Fibroblast of skin of scalp (primary cell): ENCODE measurements at regions not wholly inside any gene's neighbourhood (a gene's known extent, or its start where the extent isn't known, plus 50 kb on each side); places are given as distances from the start of the nearest gene placed in this dataset.

Experiments
- DNase-seq: peaks from one replicate; pipeline ENCODE4 v3.0.0-alpha.2; 2013

DNA sequence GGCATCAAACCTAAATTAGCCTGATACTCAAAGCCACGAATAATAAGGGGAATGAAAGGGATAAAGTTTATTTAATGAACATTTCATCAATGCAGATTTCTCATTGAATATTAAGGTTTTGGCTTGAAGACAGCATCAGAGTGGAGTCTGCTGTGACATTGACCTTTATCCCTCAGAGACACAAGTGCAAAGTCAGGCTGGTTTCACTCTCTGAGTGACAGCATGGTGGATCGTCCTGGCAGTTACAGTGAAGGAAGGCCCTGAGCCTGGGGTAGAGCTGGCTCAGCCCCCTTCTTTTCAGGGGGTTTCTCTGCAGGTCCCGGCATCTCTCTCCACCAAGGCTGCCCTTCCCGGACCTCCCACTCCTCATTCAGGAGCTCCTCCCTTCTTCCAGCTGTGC, 503.1 kb downstream of the PREX1 start:
- no peak for DNase-seq

DNA sequence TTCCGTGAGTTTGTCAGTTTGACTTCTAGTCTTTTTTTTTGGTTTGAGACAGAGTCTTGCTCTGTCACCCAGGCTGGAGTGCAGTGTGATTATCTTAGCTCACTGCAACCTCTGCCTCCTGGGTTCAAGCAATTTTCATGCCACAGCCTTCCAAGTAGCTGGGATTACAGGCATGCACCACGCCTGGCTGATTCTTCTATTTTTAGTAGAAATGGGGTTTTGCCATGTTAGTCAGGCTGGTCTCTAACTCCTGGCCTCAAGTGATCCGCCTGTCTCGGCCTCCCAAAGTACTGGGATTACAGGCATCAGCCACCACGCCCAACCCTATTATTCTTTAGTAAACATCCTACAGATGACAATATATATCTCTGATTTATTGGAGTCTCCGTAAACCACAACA, 506.5 kb downstream of the PREX1 start:
- no peak for DNase-seq

DNA sequence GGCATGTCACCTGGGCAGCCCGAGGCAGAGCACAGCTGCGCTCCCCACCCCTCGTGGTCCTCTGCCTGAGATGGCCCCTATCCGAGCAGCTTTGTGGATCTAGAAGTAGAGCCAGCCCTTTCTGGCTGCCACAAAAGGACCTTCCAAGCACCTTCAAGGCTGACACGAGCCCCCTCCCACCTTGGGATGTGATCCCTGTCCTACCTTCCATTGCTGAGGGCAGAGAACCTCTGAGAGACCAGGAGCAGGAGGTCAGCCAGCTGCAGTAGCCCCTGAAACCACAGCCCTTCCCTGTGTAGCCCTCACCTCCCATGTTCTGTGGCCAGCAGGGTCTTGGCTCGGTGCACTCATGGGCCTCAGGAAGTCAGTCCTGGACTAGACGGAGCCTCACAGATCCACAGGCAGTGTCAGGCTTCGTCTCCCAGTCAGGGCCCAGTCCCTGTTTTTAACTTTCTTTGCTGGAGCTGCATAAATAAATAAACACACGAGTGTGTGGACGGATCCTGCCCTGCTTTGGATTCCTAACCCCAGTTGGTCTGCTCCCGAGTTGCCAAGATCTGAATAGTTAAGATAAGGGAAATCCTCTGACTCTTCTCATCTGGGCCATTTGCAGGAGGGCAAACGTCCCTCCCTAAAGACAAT, 507.7 kb downstream of the PREX1 start:
- DNase-seq: no peak

DNA sequence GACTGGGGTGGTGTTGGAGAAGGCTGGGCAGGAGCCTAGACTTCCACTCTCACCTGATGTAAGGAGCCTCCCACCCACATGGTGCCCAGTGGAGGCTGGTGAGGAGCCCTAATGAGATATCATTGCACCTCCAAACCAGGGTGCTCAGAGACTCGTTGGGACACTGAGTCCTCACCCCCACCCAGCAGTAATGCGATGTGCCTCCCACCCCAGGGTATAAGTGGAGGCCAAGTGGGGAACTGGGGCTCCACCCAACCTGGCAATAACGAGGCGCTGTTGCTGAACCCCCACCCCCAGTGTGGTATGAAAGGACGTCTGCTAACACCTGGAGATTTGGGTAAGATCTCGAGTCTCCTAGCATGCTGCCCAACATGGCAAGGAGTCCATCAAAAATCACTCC, 510.2 kb downstream of the PREX1 start:
- no peak for DNase-seq

DNA sequence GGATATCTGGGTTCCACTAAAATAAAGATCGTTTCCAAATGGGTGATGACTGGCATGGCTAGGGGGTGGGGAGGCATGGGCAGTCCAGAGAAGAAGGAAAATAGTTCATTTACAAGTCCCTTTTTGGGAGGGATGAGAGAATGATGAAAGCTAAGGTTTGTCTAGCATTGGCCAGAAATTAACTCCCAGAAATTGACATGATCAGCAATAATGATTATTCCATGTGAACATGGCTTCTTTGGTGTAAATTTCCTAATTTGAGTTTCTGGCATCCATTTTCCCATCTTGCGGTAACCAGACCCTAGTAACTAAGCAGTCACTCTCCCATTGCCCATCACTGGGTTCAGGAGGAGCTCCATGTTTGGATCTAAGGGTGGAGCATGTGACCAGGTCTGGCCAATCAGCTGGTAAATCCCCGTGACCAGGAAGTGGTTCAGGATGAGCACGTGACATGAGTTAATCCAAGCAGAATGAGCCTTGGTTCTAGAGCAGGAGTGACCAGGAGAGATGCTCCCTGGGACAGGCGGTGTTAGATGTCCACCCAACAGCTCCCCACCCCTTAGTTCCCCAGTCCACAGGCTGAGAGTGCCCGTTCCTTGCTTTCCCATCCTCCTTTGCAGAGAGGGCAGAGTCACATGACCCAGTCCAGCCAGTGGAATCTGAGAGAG, 512.7 kb downstream of the PREX1 start:
- DNase-seq: no peak

DNA sequence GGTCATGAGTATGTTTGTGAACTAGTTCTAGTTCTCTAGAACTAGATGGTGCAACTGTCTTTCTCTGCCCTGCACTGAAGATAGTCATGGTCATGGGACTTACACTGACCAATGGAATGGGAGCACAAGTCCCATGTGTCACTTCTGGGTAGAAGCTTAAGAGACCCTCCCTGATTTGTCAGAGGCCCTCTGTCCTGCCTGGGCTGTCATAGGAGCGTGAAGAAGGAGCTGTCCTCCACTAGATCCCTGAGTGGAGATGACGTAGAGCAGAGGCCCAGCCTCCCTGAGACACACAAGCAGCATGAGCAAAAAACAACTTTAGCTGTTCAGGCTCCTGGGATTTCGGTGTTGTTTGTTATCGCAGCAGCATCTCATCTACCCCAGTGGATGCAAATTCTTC, 514.5 kb downstream of the PREX1 start:
- no peak for DNase-seq

DNA sequence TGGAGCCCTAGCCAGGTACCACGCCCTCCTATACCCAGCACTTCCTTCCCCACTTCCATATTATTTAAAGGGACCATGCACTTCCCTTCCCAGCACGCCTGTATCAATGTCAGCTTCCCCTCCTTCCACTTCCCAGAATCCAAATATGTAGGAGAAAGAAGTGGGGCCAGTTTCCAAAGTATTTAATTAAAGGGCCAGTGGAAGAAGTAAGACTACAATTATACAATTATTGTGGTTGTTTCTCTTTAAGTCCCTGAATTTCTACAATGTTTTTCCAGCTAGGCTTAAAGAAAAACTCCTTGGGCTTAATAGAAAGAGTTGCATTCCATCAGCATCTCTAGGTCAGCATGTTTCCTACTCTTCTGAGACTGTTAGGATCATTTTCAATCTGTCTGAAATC, 515.8 kb downstream of the PREX1 start:
- DNase-seq: no peak

DNA sequence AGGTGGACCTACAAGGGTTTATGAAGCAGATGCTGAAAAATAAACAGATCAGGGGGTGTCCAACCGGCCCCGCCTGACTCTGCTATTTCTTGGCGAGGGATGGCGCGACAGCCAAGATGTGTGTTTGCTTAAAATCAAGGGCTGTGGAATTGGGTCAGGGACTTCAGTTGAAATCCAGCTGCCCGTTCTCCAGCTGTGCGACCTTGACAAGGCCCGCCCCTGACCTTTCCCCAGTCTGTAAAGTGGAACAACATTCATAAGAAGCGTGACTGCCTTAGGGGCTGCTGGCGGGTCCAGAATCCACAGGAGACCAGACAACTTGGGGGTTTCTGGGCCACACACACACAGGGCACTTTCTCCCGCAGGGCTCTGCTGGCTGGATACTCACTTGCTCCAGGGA, 517.5 kb downstream of the PREX1 start:
- DNase-seq: no peak

DNA sequence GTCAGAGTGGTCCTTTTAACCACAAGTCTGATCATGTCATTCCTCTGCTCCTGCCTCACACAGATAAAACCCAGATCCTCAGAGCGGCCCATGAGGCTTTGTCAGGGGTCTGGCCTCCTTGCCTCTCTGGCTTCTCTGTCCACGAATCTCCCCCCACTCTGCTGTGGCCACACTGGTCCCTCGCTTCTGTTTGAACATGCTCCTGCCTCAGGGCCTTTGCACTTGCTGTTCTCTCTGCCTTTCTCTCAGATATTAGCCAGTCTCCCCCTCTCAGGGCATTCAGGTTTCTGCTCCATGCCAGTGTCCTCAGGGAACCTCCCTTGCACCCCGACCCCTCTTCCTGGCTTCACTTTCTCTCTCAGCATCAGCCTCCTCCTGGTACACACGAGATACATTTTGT, 518.5 kb downstream of the PREX1 start:
- DNase-seq: no peak

DNA sequence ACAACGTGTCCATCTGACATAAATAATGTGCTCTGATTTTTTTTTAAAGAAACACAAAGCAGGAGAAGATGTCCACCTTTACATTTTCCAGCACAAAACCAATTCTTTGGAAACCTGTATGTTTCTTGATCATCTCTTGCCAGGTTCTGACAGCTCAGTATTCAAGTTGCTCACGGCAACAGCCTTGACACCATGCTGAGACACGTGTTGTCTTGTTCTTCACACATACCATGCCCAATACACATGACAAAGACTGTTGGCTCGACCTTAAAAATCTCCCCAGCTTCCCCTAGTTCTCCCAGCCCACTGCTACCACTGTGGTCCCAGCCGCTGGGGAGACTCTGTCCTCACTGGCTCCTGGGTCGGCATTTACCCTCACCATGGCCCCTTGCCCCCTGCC, 518.9 kb downstream of the PREX1 start:
- no peak for DNase-seq

DNA sequence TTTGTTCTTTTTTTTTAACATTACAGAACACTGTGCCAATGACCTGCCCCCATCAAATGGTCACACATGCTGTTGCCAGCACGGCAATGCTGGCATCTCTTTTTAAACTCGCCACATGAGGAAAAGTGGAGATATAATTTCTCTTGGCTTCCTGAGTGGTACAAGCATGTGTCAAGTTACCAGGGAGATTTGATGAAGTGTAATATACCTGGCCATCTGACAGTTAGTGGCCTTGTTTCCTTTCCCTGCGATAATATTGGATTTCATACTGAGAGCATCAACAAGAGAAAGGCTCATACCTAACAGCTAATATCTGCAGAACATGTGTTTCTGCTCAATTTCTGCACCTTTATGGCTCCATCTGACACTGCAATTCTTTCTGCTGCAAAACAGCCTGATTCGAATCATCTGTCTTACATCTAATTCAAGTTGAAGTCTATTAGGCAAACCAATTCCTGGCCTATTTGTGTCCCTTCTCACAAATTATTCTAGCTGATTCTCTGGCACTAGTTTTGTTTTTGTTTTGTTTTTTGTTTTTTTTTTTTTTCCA, 519.5 kb downstream of the PREX1 start:
- DNase-seq: no peak

DNA sequence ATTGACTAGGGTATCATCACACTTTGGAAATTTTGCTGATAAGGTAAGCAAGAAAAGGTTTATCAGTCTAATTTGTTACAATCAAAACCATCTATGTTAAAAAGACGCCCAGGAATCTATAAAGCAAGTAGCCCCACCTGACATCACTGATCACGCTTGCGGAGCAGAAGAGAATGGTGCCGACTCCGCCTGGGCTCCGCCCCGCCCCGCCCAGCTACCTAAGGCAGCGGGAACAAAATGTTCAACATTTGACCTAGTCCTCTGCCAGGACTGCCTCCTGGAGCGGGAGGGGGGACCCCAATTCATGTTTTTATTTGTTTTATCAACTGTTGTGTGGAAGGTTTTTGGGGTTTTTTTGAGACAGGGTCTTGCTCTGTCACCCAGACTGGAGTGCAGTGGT, 520.5 kb downstream of the PREX1 start:
- DNase-seq: no peak

DNA sequence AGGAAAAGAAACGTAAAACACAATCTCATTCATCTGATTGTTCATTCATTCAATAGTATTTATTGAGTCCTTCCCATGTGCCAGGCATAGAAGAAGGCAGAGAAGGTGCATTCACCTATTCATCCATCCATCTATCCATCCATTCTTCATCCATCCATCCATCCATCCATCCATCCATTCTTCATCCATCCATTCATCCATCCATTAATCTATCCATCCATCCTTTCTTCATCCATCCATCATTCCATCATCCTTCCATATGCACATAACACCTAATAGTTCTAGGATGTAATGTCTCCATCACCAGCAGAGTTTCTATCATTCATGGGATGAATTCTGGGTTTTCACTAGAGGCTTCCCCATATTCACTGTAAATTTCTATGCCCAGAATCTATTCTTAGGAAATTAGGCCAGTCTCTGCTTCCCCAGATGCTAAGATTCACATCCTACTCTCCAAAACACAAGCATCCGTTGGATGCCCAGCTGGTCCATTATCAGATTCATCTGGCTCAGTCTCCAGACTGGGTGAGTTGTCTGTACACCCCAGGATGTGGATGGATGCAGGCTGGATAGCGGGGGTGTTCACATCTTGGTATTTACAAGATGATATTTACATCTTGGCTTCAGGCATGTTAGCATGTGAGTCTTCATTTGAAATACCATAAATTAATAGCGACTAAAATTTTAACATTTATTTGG, 517.7 kb upstream of the SULF2 start:
- DNase-seq: no peak

DNA sequence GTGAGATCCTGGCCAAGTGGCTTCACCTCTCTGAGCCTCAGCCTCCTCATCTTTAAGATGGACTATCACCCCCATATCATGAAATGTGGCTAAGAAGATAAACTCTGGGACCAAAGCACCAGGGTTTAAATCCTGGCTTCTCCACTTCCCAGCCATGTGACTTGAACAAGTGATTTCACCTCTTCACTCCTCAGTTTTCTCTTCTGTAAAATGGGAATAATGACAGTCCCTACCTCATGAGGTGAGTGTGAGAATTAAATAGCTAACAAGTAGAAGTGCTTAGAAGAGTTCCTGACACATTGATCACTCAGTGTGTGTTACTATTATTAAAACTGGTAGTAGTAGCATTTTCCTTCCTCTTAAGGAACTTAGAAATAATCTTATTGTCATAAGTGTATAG, 516.9 kb upstream of the SULF2 start:
- DNase-seq: no peak

DNA sequence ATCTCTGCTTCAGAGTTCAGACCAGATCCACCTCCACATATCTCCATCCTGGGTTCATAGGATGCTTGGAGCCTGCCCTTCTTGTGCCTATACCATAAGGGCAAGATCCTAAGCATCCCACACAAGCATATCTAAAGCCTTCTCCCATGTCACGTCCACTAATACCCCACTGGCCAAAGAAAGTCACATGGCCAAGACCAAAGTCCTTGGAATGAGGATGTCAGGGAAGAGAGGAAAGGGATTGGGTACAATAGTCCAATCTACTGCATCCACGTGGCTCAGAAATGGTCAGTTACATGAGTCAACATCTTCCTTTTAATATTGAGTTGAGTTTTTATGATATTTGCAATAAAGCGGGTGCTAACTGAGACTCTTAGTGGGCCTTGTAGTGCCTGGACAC, 515.9 kb upstream of the SULF2 start:
- DNase-seq: no peak

DNA sequence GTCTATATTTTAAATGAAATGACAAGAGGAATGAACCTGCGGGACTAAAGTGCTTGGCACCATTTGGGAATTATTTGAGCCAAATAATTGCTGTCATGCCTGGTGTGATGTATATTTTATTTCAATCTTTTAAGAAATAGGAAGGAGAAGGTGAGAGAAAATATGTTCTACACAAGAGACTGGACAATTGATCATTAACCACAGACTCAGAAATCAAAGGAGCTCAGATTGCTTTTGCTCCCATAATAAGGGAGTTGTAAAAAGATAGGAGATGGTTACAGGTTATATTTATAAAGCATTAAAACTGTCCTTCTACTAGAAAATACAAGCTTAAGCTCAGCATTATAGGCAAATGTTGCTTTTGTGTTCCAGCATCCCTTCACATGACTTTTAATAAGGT, 515.2 kb upstream of the SULF2 start:
- DNase-seq: no peak

DNA sequence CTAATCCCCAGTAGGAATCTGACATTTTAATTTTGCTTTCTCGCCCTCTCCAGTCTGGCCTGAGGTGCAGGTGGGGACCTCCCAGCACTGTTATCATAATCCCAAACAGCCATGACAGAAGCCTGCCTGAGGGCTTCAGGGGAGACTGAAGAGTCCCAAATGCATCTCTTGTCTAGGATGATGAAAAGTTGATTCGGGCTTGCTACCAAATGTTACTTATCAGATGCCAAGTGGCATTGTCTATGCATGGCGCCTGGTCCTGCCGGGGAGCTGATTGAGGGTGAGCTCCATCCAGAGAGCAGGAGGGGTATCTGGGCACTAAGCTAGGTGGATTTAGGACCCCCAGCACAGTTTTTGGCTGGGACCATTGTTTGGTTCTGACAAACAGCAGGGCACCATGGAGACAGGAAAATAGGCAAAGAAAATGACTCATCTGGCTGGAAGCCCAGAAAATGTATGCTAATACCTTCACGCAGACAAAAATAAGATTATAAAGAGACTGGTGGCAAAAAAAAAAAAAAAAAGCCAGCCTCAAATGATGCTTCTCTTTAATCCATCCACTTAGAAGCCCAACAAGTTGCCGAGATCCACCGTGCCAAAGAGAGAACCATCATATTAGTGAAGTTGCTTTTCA, 513.7 kb upstream of the SULF2 start:
- peak; percentile 95 for DNase-seq

DNA sequence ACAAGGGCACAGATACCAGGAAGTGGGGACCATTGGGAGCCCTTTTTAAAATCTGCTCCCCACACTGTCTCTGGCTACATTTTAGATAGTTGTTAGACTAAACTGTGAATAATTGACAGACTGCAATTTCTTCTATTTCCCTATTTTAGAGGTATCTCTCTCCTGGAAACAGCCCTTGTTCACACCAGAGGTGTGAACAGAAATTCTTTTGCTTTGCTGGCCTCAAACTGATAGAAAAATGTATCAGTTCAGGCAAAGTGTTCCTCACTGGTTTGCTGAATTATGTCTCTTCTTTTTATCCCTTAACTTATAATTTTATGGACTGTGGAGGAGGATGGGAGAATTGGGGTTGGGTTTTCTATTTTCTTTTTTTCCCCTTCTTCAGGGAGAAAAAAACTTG, 513.2 kb upstream of the SULF2 start:
- peak; percentile 13 for DNase-seq

DNA sequence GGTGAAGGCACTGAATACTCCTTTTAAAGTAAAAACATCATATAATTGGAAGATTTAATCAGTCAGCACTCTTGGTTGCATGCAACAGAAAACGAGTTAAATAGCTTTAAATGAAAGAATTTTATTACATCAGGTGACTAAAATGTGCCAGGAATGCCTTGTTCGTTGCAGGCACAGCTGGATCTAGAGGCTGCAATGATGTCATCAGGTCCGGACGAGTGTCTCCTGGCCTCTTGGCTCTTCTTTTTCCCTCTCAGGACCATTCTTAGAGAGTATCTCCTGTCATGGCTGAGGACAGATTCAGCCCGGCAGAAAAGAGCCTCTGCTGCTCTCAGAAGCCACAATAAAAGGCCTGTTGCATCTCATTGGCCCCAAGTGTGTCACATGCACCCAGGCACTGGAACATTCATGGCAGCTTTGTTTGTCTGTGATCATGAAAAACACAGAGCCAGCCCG, 510.7 kb upstream of the SULF2 start:
- DNase-seq: peak; percentile 86

DNA sequence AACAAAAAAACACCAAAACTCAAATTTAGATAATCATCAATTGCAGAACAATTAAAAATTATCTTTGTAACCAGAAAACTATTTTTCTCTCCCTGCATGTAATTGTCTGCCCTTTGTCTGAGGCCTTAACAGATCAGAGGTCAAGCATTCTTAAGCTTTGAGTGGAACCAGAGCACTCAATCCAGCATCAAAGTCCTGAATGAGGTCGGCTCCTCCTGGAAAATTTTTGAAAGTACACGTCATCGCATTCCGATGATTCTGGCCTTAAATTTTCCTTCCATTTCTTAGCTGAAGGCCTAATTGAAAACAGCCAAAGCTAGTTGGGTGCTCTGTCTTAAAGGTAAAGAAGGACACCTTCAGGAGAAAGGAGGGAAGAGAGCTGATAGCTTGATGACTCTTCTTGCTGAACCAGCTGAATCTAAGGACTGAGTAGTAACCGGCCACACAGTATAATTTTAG, 510.2 kb upstream of the SULF2 start:
- DNase-seq: peak; percentile 96

DNA sequence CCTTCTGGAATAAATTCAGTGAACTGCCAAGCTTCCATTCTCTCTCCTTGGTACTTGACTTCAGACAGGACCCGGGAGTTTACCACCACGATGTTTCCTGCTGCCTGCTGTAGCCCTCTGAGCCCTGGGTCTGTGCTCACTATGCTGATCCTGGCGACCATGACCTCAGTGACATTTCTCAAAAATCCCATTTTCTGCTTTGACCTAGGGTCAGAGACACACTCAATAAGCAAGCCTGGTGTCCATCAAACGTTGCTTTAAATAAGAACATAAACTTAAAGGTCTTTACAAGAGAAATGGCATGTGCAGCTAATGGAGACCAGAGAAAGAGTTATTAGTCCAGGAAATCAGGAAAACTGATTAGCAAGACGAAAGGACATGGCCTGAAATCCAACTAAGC, 509.7 kb upstream of the SULF2 start:
- no peak for DNase-seq

DNA sequence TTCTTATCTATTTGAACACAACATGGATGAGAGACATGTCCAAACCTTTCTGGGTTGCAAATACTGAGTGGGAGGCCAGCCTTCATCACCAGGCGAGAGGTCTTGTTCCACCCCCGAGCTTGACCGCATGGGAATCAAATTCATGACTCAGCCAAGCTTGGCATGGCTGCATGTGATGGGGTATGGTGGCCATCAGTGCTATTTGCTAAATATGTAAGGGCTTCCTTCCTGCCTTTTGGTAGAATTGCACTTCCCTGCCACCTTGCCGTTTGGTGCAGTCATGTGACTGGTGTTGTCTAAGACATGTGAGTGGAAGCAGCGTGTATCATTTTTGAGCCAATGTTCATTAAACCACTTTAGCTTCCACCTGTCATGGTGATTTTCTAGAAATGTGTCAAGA, 508.9 kb upstream of the SULF2 start:
- DNase-seq: peak; percentile 29

DNA sequence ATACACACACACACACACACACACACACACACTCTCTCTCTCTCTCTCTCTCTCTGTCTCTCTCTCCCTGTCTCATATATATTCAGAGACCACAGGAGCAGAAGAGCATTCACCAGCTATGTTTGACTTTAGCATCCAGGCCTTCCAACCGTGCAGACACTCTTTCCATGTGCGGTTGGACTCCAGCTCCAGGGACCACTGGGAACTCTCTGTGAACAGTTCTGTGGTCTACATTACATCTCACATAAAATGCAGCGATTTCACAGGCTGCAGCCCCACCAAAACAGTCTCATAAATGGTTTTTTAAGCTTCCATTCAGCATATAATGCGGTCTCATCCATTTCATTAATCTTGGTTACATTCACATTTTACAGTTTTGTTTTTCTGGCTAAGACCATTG, 508.4 kb upstream of the SULF2 start:
- DNase-seq: peak; percentile 15
